Heart left ventricle (tissue), 13 donors: ENCODE measurements at regions not wholly inside any gene's neighbourhood (a gene's known extent, or its start where the extent isn't known, plus 50 kb on each side); places are given as distances from the start of the nearest gene placed in this dataset.

Experiments
- CTCF ChIP-seq, 12 donors: fragments of 200-600 bp; sonication (generic) in 4 of 12; IDR thresholded peaks; one replicate each; pipeline versions ENCODE4 v1.5.0 to v1.8.0; 2018 to 2022; ENCODE audit warnings: antibody characterized with exemption in 12 of 12, mild to moderate bottlenecking in 5 of 12
- POLR2A ChIP-seq, 2 donors: fragments of 450-650 bp; IDR thresholded peaks; one replicate each; pipeline ENCODE4 v1.6.1; 2017; ENCODE audit warnings: antibody characterized with exemption in 2 of 2, mild to moderate bottlenecking in 2 of 2, moderate library complexity in 2 of 2
- donor health status: ischemic (EF 13 %, LVEDD 7.1; RV severe dilation, severe dysfunction).
- donor health status: DM: no; HTN: yes; CAD: no.
- donor health status: DM: no; HTN: no; CAD: no.
- donor health status: ischemic (EF 25% LVEDD 6.9; RV normal size, moderate dysfunction).
- donor health status: ischemic (EF 25% LVEDD 5.7; RV mildly dilated, moderate dysfunction).
- donor health status: ischemic (EF 35%, LVEDD 5.7; RV mildly dilated, moderate dysfunction).
- donor health status: nonischemic (EF 11% LVEDD 7.7; RV severe dilation, severe dysfunction).
- donor health status: DM: yes; HTN: yes; CAD: no.
- donor health status: PGD.
- donor health status: ischemic (EF 29% LVEDD 5.4; RV normal size, mild dysfunction).
- donor health status: nonischemic (EF 23%, LVEDD 6.1; RV moderate dilation, normal function).

- no peak for TF ChIP-seq POLR2A (IDR thresholded peaks at IDR 0.05)
- TF ChIP-seq CTCF (IDR thresholded peaks at IDR 0.05): no peak
Observed at GRCh38 chr12:115268451-115268850, 584.5 kb upstream of the TBX3 start.
